ENCODE measurements at regions not wholly inside any gene's neighbourhood (a gene's known extent, or its start where the extent isn't known, plus 50 kb on each side); places are given as distances from the start of the nearest gene placed in this dataset.

DNA sequence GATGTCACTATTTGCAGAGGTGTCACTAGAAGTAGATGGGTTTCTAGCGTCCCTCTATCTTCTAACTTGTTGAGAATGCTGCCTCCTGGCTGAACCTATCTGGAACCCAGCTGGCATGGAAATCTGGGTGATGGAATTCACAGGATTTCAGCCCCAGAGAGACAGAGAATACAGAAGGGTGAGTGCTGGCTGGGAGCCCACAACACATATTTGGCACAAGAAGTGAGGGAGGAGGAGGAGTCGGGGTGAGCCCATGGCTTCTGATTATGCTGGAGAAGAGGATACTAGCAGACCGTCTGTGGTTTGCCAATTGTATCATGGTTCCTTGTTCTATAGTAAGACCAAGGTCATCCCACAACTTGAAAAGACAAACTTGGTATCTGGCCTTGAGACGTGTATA is 557.8 kb upstream of the SALL1 start:
- TF ChIP-seq GATA3 (IDR thresholded peaks at IDR 0.05; ENCODE audit: low read depth, low read length) (no peak), GATA2 (IDR thresholded peaks at IDR 0.05; ENCODE audit: low read depth, low read length) (no peak)

Data from SH-SY5Y (cell line).